GM12878 (cell line): ENCODE measurements at regions not wholly inside any gene's neighbourhood (a gene's known extent, or its start where the extent isn't known, plus 50 kb on each side); places are given as distances from the start of the nearest gene placed in this dataset.

Source experiments
- ATAC-seq: fragments of 200-7000 bp; cut with Tn5 transposase; 3 replicates; pipeline ENCODE4 v1.9.1; 2020; ENCODE audit warnings: mild to moderate bottlenecking, moderate library complexity
- BruUV-seq: library from RNA; stranded (reverse); fragments of 400-500 nt; replicated peaks from 2 replicates; lab custom pipeline; 2021; lab: Mats Ljungman, UMichigan
- CTCF ChIA-PET: fragments of 300-600 bp; sonication (Branson Sonifier 250); formaldehyde crosslinking; extraction: SDS; loops from one replicate; lab custom pipeline; 2021; ENCODE audit warnings: inconsistent platforms; lab: Yijun Ruan, JAX
- POLR2A ChIA-PET: fragments of 350-600 bp; formaldehyde crosslinking; extraction: SDS; loops from one replicate; lab custom pipeline; 2021; ENCODE audit warnings: inconsistent platforms; lab: Charles Lee
- RAD21 ChIA-PET: fragments of 300-600 bp; sonication (Branson Sonifier 250); formaldehyde crosslinking; loops from one replicate; lab custom pipeline; 2023; ENCODE audit warnings: antibody characterized with exemption; ENCODE audit not compliant: unreplicated experiment; lab: Charles Lee
- SMC1A ChIA-PET: fragments of 300-600 bp; sonication (Branson Sonifier 250); formaldehyde crosslinking; loops from one replicate; lab custom pipeline; 2023; ENCODE audit not compliant: unreplicated experiment, uncharacterized antibody; lab: Charles Lee
- DNase-seq: peaks from one replicate; pipeline ENCODE4 v3.0.0-alpha.2; 2011; ENCODE audit warnings: low read depth, low spot score
- FAIRE-seq: peaks from 3 replicates; lab custom pipeline; 2011; peaks lifted over from hg19 to GRCh38; lab: Jason Lieb, UNC
- H2AFZ ChIP-seq: 2 replicates; pipeline ENCODE4 v1.6.0; 2011; ENCODE audit warnings: low read depth, low read length, control low read depth; ENCODE audit not compliant: control insufficient read depth
- H3K27ac ChIP-seq: 2 replicates; pipeline ENCODE4 v1.5.1; 2011; ENCODE audit warnings: control low read depth; ENCODE audit not compliant: control insufficient read depth, insufficient read depth
- H3K27me3 ChIP-seq, 2 experiments: replicated peaks in 1 of 2; 2 replicates each; pipeline versions ENCODE4 v1.6.0 to v1.6.1; 2011; ENCODE audit warnings: low read length in 1 of 2; ENCODE audit not compliant: control insufficient read depth in 2 of 2, insufficient read depth in 2 of 2
- H3K36me3 ChIP-seq, 2 experiments: 2 replicates each; pipeline ENCODE4 v1.5.1; 2011; ENCODE audit warnings: low read length in 1 of 2; ENCODE audit not compliant: control insufficient read depth in 2 of 2, insufficient read depth in 2 of 2
- H3K4me1 ChIP-seq: 2 replicates; pipeline ENCODE4 v1.6.1; 2011; ENCODE audit warnings: mild to moderate bottlenecking, low read length, moderate library complexity, mixed read lengths; ENCODE audit not compliant: control insufficient read depth, insufficient read depth
- H3K4me2 ChIP-seq: 2 replicates; pipeline ENCODE4 v1.6.0; 2011; ENCODE audit warnings: control low read depth; ENCODE audit not compliant: control insufficient read depth, insufficient read depth
- H3K4me3 ChIP-seq: fragments of 200-600 bp; sonication (generic); 2 replicates; pipeline ENCODE4 v1.5.1; 2016
- H3K79me2 ChIP-seq: 2 replicates; pipeline ENCODE4 v1.6.0; 2011; ENCODE audit warnings: low read length; ENCODE audit not compliant: control insufficient read depth, insufficient read depth
- H3K9ac ChIP-seq: 2 replicates; pipeline ENCODE4 v1.8.0; 2011; ENCODE audit warnings: low read length, control low read depth, mixed read lengths; ENCODE audit not compliant: control insufficient read depth, insufficient read depth
- H3K9me3 ChIP-seq: replicated peaks from 3 replicates; pipeline ENCODE4 v1.5.1; 2011; ENCODE audit warnings: mild to moderate bottlenecking, low read length; ENCODE audit not compliant: control insufficient read depth, insufficient read depth
- H4K20me1 ChIP-seq: 2 replicates; pipeline ENCODE4 v1.6.0; 2011; ENCODE audit not compliant: control insufficient read depth, insufficient read depth
- GATAD2B ChIP-seq: fragments of 450-650 bp; conservative IDR thresholded peaks from 2 replicates; pipeline ENCODE4 v1.6.1; 2017; ENCODE audit warnings: low read depth, mild to moderate bottlenecking, moderate library complexity
- LARP7 ChIP-seq: fragments of 450-650 bp; IDR thresholded peaks from 2 replicates; pipeline ENCODE4 v1.6.1; 2017; ENCODE audit warnings: mild to moderate bottlenecking
- NRF1 ChIP-seq: conservative IDR thresholded peaks from 2 replicates; pipeline ENCODE4 v1.6.1; 2011; ENCODE audit warnings: mild to moderate bottlenecking, low read depth, low read length, improper control_type of control experiment
- RUNX3 ChIP-seq: IDR thresholded peaks from 2 replicates; pipeline ENCODE4 v1.6.1; 2012; ENCODE audit warnings: low read length, inconsistent platforms
- TARDBP ChIP-seq: IDR thresholded peaks from 2 replicates; pipeline ENCODE4 v1.6.1; 2016; ENCODE audit warnings: borderline replicate concordance
- ZNF274 ChIP-seq: IDR thresholded peaks from one replicate; pipeline ENCODE4 v1.8.0; 2011; ENCODE audit not compliant: insufficient read length, insufficient read depth
- WGBS: methylation state at CpG from one replicate; pipeline ENCODE4 v1.1.6; 2016; ENCODE audit warnings: low lambda C conversion rate; ENCODE audit not compliant: insufficient replicate concordance, insufficient coverage; ENCODE audit errors: missing lambda C conversion rate; 5-methylcytosine and 5-hydroxymethylcytosine counted together
- in situ Hi-C: fragments of 300-500 bp; cut with MboI; formaldehyde crosslinking; loops from 9 replicates; pipeline ENCODE4 v1.14.3; 2018; ENCODE audit warnings: mixed read lengths
- intact Hi-C: fragments of 100-400 bp; cut with micrococcal nuclease; formaldehyde crosslinking; loops from one replicate; pipeline ENCODE4 v1.14.2; 2022; ENCODE audit not compliant: unreplicated experiment

DNA sequence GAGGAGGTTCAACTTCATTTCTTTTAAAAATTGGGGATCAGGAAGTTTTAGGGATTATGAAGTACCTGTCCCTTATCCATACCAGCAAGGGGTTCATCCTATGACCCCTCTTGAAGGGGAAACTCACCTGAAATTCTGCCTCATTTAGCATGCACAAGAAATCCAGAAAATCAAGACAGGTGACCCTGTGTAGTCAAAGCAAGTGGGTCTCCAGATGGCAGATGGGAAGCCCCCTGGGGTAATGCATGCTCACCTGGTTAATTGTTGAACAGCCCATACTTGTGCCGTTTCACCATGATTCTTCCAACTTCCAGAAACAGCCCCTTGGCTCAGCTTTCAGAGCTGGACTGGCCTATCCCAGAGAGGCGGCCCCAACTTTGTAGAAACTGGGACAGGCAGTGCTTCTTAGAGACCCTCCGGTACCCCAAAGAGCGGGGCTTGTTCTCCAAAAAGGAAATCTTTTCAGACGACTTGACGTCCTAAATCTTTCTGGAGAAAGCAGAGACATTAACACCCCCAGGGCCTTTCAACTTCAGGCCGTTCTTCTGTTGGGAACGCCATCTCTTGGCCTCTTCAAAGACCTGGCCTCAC, 66.3 kb upstream of the ESRRB start:
- ChIA-PET RAD21 (interaction anchor here (0.6 kb wide), 1 partner anchor 1044 kb away, joined by 3 read pairs; no protein-coding TSS in a partner anchor), SMC1A (no interaction called here), CTCF (no interaction called here), POLR2A (interaction anchor here (0.6 kb wide), 1 partner anchor 104 kb away, joined by 3 read pairs; no protein-coding TSS in a partner anchor)
- FAIRE-seq (no peak), DNase-seq (no peak), ATAC-seq (no peak)
- Histone ChIP-seq H3K4me1 (no peaks in the 10 kb centered on the region), H3K27me3 (no peaks in the 10 kb centered on the region; a peak in 1 of 4 replicates), H2AFZ (no peak overlapping the region), H3K4me2 (no peak overlapping the region), H3K27ac (no peak overlapping the region), H3K9me3 (no peaks in the 10 kb centered on the region), H3K9ac (no peak overlapping the region), H3K79me2 (no peaks in the 10 kb centered on the region), H3K36me3 (no peaks in the 10 kb centered on the region), H4K20me1 (no peaks in the 10 kb centered on the region), H3K4me3 (no peak overlapping the region)
- WGBS, result 61% methylated on average over 8 of the region's 8 CpGs
- intact Hi-C loops (no loop called here), in situ Hi-C loops (no loop called here)
- TF ChIP-seq LARP7 (no peak), RUNX3 (no peak), TARDBP (no peak), GATAD2B (no peak), NRF1 (no peak)
- no TSS peak for BruUV-seq

DNA sequence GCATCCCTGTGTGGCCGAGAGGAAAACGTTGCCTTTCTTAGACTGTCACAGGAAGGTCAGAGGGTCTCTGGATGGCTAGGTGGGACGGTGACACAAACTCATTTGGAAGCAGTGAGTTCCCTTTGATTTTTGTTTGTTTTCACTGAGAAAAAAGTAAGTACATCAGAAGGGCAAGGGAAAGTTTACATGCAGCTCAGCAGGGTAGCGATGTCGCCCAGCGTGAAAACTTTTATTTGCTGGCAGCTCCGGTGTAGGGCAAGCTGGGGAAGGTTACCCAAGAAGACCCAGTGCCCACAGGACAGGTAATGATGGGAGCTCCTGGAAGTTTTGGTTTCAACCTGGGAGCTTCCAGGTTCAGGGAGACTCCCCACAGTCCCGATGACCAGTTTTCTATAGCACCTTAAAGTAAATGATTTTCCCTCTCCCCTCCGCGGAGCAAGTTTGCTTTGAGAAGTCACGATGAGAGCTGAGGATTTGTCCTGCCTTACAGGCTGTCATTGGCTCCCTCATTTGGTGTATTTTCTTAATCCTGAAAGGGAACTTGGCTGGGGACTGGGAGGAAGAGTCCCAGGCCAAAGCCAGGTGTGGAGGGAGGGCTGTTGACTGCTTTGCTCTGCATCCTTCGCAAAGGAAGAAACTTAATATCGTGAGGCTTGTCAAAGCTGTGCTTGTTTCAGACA, 64.7 kb upstream of the ESRRB start:
- no peak overlapping the region for H3K4me3 ChIP-seq
- no peak for TF ChIP-seq ZNF274
- ChIA-PET POLR2A (interaction anchor here (0.7 to 1.1 kb wide), 3 partner anchors 18 to 158 kb away, joined by 3 to 4 read pairs (median 3); no protein-coding TSS in a partner anchor), CTCF (interaction anchor here (1.3 kb wide), 1 partner anchor 150 kb away, joined by 5 read pairs; no protein-coding TSS in a partner anchor), SMC1A (interaction anchor here (0.7 to 0.9 kb wide), 2 partner anchors 28 to 675 kb away, joined by 3 read pairs; no protein-coding TSS in a partner anchor), RAD21 (no interaction called here)
- no TSS peak for BruUV-seq
- no peak overlapping the region for H2AFZ ChIP-seq
- in situ Hi-C loops (no loop called here), intact Hi-C loops (no loop called here)
- H3K36me3 ChIP-seq, result no peaks in the 10 kb centered on the region
- no peaks in the 10 kb centered on the region for H3K4me1 ChIP-seq
- H3K27me3 ChIP-seq, result no peaks in the 10 kb centered on the region; a peak in 1 of 4 replicates
- no peaks in the 10 kb centered on the region for H3K79me2 ChIP-seq
- no peak overlapping the region for H3K9ac ChIP-seq
- no peak overlapping the region for H3K27ac ChIP-seq
- FAIRE-seq (no peak), DNase-seq (no peak), ATAC-seq (no peak)
- WGBS, result 25% methylated on average over 13 of the region's 13 CpGs
- no peaks in the 10 kb centered on the region for H3K9me3 ChIP-seq
- no peak overlapping the region for H3K4me2 ChIP-seq
- no peaks in the 10 kb centered on the region for H4K20me1 ChIP-seq
